ENCODE measurements at regions not wholly inside any gene's neighbourhood (a gene's known extent, or its start where the extent isn't known, plus 50 kb on each side); places are given as distances from the start of the nearest gene placed in this dataset.
A peak's percentile ranks its signal among the peaks of the same experiment; 100 is the strongest.

DNA sequence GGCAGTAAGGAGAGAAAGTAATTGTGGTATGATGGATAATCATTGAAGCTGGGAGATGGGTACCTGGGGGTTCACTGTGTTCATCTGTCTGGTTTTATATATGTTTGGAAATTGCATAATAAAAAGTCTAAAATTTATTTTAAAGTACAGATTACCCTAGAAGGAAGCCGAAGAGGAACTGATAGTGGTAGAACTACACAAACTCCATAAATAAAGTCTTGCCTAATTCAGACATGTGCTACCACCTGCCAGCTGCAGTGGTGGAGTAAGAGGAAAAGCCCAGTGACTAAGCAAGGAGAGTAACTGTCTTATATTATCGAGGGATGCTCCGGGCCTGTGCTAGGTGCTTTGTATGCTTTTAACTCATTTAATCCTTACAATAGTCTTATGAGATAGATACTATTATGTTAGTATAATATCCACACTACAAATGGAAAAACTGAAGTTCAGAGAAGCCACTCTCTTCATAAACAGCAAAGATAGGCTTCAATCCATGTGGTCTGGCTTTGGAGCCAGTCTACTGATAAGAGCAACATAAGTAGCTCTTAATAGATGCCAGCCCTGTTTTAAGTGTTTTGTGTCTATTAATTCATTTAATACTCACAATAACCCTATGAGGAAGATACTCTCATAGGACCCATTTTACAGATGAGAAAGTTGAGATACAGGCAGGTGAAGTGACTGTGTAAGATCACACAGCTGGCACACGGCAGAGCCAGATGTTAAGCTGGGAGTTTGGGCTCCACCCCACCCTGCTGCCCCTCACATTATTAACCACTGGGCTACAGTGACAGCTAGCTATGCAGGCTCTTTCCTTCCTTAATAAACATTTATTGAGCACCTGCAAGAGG is 56.8 kb upstream of the HNRNPU start:
- no peak for ATAC-seq

DNA sequence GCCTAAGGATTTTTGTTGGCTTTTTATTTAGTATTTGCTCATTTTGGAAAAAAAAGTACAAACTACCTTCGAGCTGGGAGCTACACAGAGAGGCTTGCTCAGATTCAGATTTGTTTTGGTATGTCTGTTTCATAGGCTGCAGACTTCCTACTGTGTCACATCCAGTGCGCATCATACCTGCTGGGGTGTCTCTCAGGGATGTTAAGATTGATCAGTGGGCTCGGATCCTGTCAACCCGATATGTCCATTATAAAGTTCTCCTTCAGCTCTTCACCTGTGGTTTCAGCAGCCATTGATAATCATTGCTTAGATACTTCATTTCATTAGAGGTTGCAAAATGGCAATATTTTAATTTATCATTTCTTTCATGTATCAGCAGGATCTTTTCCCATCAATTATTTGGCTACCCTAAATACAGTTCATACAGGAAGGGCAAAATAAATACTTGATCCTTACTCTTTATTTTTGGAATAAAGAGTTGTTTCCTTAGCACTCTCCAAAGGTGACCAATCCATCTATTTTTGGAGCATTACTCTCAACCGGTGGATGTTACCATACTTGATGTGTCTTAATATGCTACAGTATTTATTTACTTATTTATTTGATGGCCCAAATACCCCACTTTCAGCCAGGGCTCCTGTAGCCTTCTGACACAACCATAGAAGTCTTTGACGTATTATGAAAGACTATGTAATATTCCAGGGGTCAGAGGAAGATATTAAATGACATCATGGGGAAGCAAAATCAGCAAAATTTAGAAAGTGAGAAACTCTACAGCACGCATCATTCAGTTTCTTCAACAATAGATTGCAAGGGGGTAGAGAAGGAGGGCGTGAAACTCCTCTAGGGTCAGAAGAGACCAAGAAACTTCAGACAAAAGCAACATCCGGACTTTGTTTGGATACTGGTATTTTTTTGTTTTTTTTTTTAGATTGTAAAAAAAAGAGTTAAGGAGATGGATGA is 55.3 kb upstream of the HNRNPU start:
- ATAC-seq, result no peak

DNA sequence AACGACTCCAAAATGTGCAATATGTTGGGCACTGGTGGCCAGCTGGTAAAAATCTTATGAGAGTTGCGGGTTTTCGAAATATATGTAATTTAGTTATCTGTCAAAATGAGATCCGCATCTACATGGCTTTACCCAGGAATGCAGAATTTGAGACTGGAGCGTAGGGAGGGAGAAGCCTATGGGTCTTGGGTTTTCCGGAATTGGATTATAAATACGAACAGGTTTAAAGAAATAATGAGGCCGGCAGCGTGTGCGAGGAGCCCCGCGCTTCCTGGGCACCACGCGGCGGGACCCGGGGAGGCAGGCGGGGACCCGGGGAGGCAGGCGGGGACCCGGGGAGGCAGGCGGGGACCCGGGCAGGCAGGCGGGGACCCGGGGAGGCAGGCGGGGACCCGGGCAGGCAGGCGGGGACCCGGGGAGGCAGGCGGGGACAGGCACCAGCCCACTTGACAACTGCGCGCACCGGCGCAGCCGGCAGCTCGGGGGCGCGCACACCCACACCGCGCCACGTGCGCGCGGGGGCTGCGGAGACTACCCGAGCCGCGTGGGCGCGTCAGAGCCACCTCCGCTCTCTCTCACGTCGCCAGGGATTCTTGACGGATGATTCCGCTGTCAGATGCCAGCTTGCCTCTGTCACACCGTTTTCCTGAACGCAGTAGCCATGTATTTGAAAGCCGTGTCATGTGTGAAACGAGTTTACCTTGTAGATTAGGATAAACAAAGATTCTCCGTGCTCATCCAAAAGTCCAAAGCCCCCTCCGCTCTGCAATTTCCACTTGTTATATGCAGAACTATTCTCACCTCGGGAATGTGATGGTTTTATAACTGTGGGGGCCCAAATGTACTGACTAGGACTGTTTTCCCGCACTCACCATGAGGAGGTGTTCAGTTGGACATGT is 54.3 kb upstream of the HNRNPU start:
- ATAC-seq, result peak; percentile 63

DNA sequence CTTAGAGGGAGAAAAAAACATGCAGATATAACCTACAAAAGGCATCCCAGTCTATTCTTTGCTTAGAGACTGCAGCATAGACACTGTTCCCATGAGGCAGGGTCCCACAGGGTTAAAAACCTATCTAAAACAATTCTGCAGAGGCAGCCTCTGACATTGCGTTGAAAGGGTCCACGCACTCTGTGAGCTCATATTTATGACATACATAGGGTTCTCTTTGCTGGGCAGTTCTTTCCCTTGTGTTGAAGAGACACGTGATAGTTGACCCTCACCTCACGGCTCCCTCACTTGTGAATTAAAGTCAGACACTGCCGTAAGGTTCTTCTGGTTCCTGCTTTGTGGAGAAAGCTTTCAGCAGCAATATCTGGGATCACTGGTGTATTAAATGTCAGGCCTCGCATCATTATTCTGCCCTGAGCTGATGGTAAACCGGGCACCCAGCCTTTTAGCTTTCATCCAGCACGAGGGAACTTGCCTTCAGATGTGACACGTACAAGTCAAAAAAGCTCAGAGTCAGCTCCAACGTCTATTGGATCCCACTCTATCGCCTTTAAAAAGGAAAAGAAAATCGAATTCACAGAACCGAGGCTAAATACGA is 52.8 kb upstream of the HNRNPU start:
- no peak for ATAC-seq

DNA sequence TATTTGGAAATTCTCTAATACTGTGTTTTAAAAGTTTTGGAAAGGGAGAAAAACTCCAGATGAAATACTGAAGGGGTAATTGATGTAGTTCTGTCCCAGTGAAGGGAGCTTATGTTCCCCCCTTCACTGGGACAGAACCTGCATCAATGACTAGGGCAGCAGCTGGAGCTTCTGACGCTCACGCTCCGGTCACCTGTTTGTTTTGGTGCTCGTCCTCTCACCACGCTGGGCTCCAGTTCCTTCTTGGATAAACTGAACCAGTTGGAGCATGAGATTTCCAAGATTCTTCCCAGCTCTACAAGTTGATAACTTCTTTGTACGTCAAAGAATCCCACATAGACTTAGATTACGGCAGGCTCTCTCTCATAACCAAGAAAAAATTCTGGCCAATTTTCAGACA is 51.4 kb upstream of the HNRNPU start:
- no peak for ATAC-seq

DNA sequence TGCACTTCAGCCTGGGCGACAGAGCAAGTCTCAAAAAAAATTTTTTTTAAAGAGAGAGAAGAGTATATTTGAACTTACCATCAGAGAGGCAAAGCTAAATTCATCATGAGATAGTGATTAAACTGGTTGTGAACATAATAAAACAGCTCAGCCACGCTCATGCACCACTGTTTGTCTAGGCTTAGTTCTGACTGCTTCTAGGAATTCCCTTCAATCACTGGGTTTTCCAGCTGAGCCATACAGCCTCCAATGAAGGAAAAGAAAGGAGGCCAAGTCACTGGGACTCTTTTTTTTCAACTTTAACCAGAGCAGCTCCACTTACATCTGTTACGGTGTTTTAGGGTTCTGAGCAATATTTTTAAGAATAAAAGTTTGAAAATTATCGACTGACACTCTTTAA is 50.4 kb upstream of the HNRNPU start:
- ATAC-seq, result no peak
